Activated CD4-positive, alpha-beta T cell treated with anti-CD3 and anti-CD28 coated beads, Interleukin-2, amount 50 U/mL, for 4 hours (primary cell): ENCODE measurements at regions not wholly inside any gene's neighbourhood (a gene's known extent, or its start where the extent isn't known, plus 50 kb on each side); places are given as distances from the start of the nearest gene placed in this dataset.
A peak's percentile ranks its signal among the peaks of the same experiment; 100 is the strongest.

Experiments
- DNase-seq, 2 experiments: peaks; one replicate each; pipeline ENCODE4 v3.0.0-alpha.2; 2020

- no peak for DNase-seq
Measured at GRCh38 chr2:234304950-234305349, 191.9 kb downstream of the ARL4C start.

- DNase-seq, result no peak
Measured at GRCh38 chr2:234302664-234302991, 194.3 kb downstream of the ARL4C start.

DNA sequence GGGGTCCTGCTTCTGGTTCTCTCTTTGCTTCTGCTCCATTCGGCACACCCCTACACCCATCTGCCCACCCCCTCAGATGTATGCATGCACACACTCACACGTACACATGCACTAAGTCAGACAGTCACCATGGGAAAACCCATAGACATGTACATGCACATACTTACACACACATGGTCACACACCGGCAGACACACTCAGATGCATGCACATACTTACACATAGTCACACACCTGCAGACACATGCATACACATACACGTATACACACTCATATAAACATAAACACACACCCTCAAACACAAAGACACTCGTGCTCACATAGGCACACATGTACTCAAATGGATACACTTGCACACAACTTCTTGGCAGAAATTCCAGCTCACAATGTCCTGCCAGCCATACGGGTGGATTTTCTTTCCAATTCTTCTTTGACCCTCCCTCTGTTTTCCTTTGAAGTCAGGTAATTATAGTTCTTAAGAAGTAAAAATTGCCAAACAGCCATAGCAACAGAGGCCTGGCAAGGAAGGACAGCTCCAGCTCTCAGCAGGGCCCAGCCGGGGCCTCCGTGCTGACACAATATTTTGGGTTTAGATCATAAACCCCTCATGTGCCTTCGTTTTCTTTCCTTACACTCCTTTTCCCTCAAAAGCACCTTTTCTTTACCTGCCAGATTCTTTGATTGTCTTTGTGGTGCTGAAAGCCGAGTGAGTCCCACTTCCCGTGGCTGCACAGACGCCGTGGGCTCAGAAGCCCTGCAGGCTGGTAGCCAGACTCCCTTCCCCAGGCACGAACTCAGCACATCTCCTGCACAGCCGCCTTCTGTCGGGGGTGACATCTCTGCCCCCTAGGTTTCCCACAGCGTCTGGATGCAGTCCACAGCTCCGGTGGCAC lies 195.7 kb downstream of the ARL4C start:
- DNase-seq, result no peak

DNA sequence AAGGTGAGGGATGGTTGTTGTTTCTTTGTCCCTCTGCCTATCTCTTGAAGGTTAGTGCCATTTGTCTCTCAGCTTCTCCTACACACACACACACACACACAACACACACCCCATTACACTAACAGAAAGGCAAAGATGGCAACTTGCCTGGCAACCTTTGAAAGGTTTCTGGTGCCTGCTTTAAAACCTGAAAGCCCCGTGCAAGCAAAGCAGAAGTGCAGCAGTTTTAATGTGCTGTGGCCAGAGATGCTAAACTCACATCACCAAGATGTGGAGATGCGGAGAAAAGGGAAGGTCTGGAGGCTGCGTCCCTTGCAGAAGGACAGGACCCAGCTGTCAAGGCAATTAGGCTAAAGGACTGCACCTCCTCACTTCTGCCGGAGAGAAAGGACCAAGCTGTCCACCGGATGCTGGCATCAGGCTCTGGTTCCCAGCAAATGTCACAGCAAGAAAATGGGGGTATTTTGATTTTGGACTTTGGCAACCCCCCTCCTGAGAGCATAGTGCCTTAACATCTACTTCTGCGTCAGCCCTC lies 196.4 kb downstream of the ARL4C start:
- DNase-seq, result no peak

DNA sequence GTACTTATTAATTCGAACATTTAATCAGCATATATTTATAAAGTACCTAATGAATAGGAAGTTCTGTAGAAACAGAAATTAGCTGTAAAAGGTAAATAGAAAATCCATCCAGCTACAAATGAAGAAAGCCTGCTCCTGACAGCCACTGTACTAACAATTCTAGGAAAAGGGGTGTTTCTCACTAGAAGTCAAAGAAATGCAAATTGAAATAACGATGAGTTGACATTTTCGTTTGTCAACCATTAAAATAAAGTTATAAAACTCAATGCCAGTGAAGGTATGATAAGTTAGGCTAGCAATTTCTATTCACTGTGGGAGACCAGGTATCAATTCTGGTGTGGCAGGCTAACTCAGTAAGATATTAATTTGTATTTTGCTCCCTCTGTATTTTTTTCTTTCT lies 198.0 kb downstream of the ARL4C start:
- no peak for DNase-seq

GRCh38 chr2:234296991-234297390 lies 199.9 kb downstream of the ARL4C start:
- DNase-seq, result no peak

GRCh38 chr2:234293973-234294372 lies 202.9 kb downstream of the ARL4C start:
- DNase-seq, result no peak

DNA sequence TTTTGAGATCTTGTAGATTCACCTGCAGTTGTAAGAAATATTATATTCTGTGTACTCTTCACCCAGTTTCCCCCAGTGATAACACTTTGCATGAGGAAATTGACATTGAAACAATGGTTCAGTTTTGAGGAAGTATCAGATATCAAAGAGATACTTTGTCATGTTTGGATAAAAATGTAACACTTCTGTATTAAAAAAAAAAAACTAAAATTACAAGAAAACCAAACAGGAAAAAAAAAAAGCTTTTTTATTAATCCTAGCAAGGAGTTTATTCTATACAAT lies 204.0 kb downstream of the ARL4C start:
- no peak for DNase-seq

DNA sequence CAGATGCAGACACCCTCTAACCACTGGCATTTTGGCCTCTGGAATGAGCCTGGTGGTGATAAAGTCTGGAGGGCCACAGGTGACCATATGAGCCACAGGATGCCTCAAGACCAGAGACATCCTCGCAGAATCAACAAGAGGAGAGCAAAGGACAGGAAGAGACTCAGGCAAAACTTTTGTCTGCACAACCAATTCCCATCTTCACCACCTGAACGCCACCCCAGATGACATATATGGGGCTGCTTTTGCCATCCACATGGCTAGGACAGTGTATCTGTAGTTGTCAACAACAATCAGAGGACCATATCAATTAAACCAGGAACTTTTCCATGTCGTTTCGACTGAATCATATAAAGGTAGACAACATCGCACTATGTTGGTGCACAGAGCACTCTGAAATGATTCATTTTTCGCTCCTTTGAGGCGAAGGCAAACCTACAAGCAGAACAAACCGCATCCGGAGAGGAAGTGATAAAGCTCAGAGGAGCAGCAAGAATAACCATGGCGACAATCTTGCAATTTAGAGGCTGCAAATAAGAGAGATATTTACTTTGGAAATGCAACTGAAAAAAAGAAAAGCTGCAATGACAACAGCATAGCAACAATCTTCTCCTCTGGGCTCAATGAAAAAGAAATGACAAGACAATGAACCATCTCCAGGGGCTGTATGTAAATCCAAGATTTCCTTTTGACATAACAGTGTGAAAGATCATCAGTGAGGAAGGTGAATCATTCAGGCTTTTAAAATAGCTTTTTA lies 204.5 kb downstream of the ARL4C start:
- DNase-seq, result peak; percentile 48 to 53

DNA sequence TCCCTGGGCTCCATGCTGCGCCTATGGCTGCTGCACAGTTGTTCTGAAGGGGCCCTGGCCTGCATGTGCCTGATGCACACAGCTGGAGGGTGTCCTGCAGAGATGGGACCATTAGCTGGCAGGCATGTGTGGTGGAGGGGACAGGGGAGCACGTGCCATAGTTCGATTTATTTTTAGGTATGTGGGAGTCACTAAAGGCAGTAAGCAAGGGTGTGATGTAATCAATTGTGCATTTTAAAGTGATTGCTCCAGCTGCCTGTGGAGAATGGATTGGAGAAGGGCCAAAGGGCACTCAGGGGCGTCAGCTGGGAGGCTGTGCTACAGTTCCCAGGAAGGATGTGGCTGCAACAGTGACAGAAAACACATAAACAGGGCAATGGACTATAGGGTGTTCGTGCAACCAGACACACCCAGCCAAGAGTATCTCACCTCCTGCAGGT lies 205.1 kb downstream of the ARL4C start:
- peak in 1 of 2 experiments; percentile 16 for DNase-seq

- peak; percentile 77 to 81 for DNase-seq
Measured at GRCh38 chr2:234290671-234291070, 206.2 kb downstream of the ARL4C start.

DNA sequence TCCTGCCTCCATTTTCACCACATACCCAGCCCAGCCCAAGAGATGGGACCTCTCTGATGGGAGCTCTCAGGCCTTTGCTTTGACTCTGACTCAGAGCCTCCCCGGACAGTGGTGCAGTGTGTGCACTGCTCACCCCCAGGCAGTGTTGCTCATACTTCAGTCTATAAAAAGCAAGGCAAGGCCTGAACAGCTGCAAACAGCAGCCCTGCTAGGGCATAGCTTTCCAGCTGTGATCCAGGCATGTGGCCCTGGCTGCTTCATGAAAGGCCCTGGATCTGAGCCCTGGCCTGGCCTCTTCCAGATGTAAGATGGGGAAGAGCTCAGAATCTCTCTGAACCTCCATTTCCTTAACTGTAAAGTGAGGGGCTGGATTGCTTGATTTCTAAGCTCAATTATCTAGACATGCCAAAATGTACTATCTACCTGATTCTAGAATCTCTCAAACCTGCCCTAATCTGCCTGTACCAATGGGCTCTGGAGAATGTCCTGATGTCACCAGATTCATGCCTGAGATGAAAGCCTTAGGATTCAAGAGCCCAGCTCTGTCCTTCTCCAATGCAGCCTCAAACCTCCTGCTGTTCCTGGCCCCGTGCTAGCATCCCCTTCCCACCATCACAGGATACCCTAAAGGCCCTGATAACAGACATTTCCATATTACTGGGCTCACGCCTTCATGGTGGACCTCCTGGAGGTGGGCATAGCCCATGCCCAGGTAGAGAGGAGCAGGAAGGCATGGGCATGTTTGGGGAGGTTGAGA lies 206.9 kb downstream of the ARL4C start:
- DNase-seq, result peak in 1 of 2 experiments; percentile 54

GRCh38 chr2:234288974-234289455 lies 207.9 kb downstream of the ARL4C start:
- peak; percentile 74 to 75 for DNase-seq

GRCh38 chr2:234287650-234288049 lies 209.2 kb downstream of the ARL4C start:
- no peak for DNase-seq

GRCh38 chr2:234286956-234287355 lies 209.9 kb downstream of the ARL4C start:
- no peak for DNase-seq

- no peak for DNase-seq
Measured at GRCh38 chr2:234286118-234286598, 210.7 kb downstream of the ARL4C start.

DNA sequence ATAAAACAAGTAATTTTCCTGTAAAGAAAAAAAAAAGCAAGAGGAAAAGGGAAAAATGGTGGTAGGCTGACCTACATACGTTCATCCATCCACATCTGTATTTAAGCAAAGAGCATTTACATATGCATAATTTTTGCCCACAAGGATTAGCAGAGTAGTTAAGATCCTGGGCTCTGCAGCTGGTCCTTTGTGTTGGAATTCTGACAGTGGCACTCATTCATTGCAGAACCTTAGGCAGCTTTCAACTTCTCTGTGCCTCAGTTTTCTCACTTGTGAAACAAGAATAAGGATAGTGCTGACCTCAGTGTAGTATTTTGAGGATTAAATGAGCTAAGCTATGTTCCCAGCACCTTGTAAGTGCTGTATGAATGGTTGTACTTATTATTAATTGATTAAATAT lies 211.3 kb downstream of the ARL4C start:
- DNase-seq, result no peak

DNA sequence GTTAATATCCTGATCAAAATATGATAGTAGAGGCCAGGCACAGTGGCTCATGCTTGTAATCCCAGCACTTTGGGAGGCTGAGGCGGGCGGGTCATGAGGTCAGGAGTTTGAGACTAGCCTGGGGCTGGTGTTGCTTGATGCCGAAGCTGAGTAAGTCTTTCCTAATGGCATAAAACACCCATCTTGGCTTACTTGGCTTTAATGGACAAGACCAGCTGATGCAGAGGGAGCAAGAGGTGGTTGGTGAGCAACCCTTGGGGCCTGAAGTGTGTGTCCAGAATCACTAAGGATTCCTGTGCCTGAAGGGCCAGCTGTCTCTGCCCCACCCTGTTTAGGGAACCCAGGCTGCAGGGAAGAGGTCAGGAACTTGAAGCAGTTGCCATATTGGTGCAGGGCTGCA lies 217.2 kb downstream of the ARL4C start:
- DNase-seq, result no peak

DNA sequence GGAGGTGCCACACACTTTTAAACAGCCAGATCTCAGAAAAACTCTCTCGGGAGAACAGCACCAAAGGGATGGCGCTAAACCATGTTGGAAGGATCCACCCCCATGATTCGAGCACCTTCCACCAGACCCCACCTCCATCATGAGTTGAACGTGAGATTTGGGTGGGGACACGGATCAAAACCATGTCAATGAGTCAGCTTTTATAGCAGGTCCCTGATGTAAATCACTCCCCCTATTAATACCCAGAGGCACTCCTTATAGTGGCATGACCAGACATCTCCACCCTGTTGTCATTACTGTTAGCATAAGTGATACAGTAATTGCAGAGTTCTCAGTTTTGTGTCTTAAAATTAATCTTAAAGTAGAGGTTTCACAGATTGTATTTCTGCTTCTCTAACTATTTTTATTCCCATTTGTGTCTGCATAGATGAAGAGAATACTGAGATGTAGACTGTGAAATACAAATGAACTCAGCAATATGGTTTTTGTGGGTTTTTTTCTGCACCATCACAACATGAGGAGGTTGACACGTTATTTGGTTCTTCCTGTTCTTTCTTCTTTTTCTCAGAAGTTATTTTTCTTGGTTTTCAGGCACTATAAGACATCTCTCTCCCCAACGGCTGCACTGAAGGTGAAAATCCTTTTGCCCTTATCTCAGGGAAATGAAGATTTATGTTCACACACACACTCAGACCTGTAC lies 218.2 kb downstream of the ARL4C start:
- no peak for DNase-seq

- no peak for DNase-seq
Measured at GRCh38 chr2:234275515-234275914, 221.4 kb downstream of the ARL4C start.

DNA sequence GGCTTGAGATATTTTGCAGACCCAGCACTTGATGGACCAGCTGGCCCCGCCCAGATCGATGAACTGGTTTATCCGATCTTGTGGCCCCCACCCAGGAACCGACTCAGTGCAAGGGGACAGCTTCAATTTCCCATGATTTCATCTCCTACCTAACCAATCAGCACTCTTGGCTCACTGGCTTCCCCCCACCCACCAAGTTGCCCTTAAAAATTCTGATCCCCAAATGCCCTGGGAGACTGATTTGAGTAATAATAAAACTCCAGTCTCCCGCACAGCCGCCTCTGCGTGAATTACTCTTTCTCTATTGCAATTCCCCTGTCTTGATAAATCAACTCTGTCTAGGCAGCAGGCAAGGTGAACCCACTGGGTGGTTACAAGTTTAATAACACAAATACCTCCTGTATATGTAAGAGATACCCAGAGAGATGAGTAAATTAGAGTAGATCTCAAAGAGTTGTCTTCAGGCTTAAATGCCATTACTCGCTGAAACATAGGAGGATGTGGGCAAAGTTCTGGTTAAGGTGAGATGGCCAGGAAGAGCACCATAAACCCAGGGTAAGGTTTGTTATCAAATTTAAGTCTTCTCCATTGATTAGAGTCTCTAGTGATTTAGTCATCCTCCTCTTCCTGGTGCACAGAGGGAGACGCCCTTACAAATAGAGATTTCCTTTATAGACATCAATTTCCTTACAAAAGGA lies 222.8 kb downstream of the ARL4C start:
- no peak for DNase-seq
